ENCODE measurements at regions not wholly inside any gene's neighbourhood (a gene's known extent, or its start where the extent isn't known, plus 50 kb on each side); places are given as distances from the start of the nearest gene placed in this dataset.

DNA sequence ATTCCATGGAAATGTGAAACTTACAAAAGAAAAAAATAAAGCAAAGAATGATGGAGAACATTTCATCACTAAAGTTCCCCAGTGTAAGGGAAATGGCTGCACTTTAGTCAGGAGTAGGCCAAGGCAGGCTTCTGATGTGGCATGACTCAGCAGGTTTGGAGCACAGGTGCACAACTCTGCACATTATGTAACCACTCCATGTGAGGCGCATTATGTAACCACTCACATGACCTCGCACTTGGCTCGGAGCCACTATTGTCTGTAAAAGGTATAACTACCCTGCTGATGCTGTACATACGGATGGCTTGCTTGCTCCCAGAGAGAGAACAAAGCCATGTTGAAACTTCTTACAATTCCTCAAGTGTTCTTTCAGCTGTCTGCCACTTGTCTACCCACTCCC is 727.6 kb downstream of the TRAM1L1 start:
- TF ChIP-seq, protein P1, sequence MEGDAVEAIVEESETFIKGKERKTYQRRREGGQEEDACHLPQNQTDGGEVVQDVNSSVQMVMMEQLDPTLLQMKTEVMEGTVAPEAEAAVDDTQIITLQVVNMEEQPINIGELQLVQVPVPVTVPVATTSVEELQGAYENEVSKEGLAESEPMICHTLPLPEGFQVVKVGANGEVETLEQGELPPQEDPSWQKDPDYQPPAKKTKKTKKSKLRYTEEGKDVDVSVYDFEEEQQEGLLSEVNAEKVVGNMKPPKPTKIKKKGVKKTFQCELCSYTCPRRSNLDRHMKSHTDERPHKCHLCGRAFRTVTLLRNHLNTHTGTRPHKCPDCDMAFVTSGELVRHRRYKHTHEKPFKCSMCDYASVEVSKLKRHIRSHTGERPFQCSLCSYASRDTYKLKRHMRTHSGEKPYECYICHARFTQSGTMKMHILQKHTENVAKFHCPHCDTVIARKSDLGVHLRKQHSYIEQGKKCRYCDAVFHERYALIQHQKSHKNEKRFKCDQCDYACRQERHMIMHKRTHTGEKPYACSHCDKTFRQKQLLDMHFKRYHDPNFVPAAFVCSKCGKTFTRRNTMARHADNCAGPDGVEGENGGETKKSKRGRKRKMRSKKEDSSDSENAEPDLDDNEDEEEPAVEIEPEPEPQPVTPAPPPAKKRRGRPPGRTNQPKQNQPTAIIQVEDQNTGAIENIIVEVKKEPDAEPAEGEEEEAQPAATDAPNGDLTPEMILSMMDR (conservative IDR thresholded peaks at IDR 0.05; ENCODE audit: low read depth in 2 of 2), result no peak
- TF ChIP-seq, protein P2, sequence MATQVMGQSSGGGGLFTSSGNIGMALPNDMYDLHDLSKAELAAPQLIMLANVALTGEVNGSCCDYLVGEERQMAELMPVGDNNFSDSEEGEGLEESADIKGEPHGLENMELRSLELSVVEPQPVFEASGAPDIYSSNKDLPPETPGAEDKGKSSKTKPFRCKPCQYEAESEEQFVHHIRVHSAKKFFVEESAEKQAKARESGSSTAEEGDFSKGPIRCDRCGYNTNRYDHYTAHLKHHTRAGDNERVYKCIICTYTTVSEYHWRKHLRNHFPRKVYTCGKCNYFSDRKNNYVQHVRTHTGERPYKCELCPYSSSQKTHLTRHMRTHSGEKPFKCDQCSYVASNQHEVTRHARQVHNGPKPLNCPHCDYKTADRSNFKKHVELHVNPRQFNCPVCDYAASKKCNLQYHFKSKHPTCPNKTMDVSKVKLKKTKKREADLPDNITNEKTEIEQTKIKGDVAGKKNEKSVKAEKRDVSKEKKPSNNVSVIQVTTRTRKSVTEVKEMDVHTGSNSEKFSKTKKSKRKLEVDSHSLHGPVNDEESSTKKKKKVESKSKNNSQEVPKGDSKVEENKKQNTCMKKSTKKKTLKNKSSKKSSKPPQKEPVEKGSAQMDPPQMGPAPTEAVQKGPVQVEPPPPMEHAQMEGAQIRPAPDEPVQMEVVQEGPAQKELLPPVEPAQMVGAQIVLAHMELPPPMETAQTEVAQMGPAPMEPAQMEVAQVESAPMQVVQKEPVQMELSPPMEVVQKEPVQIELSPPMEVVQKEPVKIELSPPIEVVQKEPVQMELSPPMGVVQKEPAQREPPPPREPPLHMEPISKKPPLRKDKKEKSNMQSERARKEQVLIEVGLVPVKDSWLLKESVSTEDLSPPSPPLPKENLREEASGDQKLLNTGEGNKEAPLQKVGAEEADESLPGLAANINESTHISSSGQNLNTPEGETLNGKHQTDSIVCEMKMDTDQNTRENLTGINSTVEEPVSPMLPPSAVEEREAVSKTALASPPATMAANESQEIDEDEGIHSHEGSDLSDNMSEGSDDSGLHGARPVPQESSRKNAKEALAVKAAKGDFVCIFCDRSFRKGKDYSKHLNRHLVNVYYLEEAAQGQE (IDR thresholded peaks at IDR 0.05; ENCODE audit: unreplicated experiment), result no peak
- TF ChIP-seq EZH2 (IDR thresholded peaks at IDR 0.05; ENCODE audit: low read depth, unreplicated experiment), result no peak
- TF ChIP-seq POLR2AphosphoS5 (IDR thresholded peaks at IDR 0.05; ENCODE audit: low read depth), result no peak
- TF ChIP-seq EZH2phosphoT487 (IDR thresholded peaks at IDR 0.05; ENCODE audit: unreplicated experiment), result no peak
- TF ChIP-seq JUNB (IDR thresholded peaks at IDR 0.05; ENCODE audit: unreplicated experiment), result no peak
- TF ChIP-seq NANOG (IDR thresholded peaks at IDR 0.05; ENCODE audit: borderline replicate concordance), result no peak
- no peak for TF ChIP-seq ZNF114 (CRISPR knock-in tag; IDR thresholded peaks at IDR 0.05)
- no peak for TF ChIP-seq CREB1 (CRISPR knock-in tag; IDR thresholded peaks at IDR 0.05; ENCODE audit: low read depth)
- no peak for TF ChIP-seq ZNF331 (CRISPR knock-in tag; IDR thresholded peaks at IDR 0.05; ENCODE audit: low read depth)
- TF ChIP-seq STAT1 (IDR thresholded peaks at IDR 0.05; ENCODE audit: unreplicated experiment), result no peak
- TF ChIP-seq, protein P3, sequence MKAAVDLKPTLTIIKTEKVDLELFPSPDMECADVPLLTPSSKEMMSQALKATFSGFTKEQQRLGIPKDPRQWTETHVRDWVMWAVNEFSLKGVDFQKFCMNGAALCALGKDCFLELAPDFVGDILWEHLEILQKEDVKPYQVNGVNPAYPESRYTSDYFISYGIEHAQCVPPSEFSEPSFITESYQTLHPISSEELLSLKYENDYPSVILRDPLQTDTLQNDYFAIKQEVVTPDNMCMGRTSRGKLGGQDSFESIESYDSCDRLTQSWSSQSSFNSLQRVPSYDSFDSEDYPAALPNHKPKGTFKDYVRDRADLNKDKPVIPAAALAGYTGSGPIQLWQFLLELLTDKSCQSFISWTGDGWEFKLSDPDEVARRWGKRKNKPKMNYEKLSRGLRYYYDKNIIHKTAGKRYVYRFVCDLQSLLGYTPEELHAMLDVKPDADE (IDR thresholded peaks at IDR 0.05), result no peak
- TF ChIP-seq, protein P4, sequence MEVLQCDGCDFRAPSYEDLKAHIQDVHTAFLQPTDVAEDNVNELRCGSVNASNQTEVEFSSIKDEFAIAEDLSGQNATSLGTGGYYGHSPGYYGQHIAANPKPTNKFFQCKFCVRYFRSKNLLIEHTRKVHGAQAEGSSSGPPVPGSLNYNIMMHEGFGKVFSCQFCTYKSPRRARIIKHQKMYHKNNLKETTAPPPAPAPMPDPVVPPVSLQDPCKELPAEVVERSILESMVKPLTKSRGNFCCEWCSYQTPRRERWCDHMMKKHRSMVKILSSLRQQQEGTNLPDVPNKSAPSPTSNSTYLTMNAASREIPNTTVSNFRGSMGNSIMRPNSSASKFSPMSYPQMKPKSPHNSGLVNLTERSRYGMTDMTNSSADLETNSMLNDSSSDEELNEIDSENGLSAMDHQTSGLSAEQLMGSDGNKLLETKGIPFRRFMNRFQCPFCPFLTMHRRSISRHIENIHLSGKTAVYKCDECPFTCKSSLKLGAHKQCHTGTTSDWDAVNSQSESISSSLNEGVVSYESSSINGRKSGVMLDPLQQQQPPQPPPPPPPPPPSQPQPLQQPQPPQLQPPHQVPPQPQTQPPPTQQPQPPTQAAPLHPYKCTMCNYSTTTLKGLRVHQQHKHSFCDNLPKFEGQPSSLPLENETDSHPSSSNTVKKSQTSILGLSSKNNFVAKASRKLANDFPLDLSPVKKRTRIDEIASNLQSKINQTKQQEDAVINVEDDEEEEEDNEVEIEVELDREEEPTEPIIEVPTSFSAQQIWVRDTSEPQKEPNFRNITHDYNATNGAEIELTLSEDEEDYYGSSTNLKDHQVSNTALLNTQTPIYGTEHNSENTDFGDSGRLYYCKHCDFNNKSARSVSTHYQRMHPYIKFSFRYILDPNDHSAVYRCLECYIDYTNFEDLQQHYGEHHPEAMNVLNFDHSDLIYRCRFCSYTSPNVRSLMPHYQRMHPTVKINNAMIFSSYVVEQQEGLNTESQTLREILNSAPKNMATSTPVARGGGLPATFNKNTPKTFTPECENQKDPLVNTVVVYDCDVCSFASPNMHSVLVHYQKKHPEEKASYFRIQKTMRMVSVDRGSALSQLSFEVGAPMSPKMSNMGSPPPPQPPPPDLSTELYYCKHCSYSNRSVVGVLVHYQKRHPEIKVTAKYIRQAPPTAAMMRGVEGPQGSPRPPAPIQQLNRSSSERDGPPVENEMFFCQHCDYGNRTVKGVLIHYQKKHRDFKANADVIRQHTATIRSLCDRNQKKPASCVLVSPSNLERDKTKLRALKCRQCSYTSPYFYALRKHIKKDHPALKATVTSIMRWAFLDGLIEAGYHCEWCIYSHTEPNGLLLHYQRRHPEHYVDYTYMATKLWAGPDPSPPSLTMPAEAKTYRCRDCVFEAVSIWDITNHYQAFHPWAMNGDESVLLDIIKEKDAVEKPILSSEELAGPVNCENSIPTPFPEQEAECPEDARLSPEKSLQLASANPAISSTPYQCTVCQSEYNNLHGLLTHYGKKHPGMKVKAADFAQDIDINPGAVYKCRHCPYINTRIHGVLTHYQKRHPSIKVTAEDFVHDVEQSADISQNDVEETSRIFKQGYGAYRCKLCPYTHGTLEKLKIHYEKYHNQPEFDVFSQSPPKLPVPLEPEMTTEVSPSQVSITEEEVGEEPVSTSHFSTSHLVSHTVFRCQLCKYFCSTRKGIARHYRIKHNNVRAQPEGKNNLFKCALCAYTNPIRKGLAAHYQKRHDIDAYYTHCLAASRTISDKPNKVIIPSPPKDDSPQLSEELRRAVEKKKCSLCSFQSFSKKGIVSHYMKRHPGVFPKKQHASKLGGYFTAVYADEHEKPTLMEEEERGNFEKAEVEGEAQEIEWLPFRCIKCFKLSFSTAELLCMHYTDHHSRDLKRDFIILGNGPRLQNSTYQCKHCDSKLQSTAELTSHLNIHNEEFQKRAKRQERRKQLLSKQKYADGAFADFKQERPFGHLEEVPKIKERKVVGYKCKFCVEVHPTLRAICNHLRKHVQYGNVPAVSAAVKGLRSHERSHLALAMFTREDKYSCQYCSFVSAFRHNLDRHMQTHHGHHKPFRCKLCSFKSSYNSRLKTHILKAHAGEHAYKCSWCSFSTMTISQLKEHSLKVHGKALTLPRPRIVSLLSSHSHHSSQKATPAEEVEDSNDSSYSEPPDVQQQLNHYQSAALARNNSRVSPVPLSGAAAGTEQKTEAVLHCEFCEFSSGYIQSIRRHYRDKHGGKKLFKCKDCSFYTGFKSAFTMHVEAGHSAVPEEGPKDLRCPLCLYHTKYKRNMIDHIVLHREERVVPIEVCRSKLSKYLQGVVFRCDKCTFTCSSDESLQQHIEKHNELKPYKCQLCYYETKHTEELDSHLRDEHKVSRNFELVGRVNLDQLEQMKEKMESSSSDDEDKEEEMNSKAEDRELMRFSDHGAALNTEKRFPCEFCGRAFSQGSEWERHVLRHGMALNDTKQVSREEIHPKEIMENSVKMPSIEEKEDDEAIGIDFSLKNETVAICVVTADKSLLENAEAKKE (CRISPR knock-in tag; IDR thresholded peaks at IDR 0.05), result no peak

Data from GM23338 (cell line).